Testis (tissue), 2 donors: ENCODE measurements at regions not wholly inside any gene's neighbourhood (a gene's known extent, or its start where the extent isn't known, plus 50 kb on each side); places are given as distances from the start of the nearest gene placed in this dataset.

ENCODE experiments used
- CTCF ChIP-seq, 3 experiments: fragments of 450-650 bp in 2 of 3; fragments of 200-600 bp in 1 of 3; sonication (generic) in 1 of 3; IDR thresholded peaks; one replicate each; pipeline ENCODE4 v1.5.1; 2016 to 2019; ENCODE audit warnings: antibody characterized with exemption in 3 of 3, mild to moderate bottlenecking in 2 of 3, moderate library complexity in 1 of 3
- POLR2A ChIP-seq: fragments of 450-650 bp; IDR thresholded peaks from one replicate; pipeline ENCODE4 v1.6.1; 2017; ENCODE audit warnings: antibody characterized with exemption, mild to moderate bottlenecking, moderate library complexity

GRCh38 chr11:131199015-131199280, 171.5 kb upstream of the NTM start:
- TF ChIP-seq CTCF (IDR thresholded peaks at IDR 0.05): no peak
- TF ChIP-seq POLR2A: no peak
